ENCODE measurements at regions not wholly inside any gene's neighbourhood (a gene's known extent, or its start where the extent isn't known, plus 50 kb on each side); places are given as distances from the start of the nearest gene placed in this dataset.
A peak's percentile ranks its signal among the peaks of the same experiment; 100 is the strongest.
"Not testable (repeated sequence)": the region's sequence is repeated elsewhere in the genome, so short reads cannot be mapped to it uniquely, and the experiment has no call there.

DNA sequence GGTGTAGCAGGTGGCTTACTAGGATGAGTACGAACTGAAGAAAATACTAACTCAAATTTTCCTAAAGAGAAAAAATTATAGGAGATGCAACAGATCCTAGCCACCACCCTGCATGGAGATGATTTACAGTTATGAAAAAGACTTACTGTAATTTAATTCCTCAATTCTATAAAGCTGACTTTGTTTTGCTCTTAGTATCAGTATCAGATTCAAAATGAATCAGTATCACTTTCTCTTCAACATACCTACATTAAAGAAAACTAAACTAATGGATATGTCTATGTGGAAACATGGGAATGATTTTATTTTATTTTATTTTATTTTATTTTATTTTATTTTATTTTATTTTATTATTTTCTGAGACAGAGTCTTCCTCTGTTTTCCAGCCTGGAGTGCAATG is 525.8 kb downstream of the NLGN4X start:
- DNase-seq (ENCODE audit: low read depth in 2 of 2) = no peak

DNA sequence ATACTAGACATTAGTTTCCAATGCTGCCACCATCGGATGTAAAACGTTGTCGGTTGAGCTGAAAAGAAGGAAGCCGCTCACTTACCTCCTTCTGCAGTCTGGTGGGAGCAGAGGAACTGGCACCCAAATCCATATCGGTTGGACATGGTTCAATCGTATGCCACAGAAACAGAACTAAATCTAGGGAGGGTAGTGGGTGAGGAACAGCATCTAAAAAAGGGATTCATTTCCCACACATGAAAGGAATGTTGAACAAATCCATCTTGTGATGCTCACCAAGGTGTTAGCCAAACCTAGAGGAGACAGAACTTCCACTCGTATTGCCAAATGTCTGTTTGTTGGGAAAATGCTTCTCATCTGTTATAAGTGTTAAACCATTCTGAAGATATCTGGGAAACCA is 532.7 kb downstream of the NLGN4X start:
- no peak for DNase-seq (ENCODE audit: low read depth in 2 of 2)

DNA sequence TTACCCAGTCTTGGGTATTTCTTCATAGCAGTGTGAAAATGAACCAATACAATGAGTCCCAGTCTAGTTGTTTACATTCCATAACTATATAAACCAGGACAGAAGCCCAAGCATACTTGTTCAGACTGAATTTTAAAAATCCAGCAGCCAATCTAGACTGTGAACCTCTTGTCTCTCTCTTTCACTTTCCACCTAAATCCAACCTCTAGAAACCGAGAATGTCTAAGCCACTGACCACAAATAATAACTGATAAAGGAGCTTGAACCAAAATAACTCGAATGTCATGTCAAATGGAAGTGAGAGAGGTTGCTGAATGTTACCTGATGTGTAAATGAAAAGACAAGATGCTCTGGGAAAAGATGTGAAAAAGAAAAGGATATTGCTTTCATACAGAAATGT is 544.7 kb downstream of the NLGN4X start:
- DNase-seq (ENCODE audit: low read depth in 2 of 2) = no peak

DNA sequence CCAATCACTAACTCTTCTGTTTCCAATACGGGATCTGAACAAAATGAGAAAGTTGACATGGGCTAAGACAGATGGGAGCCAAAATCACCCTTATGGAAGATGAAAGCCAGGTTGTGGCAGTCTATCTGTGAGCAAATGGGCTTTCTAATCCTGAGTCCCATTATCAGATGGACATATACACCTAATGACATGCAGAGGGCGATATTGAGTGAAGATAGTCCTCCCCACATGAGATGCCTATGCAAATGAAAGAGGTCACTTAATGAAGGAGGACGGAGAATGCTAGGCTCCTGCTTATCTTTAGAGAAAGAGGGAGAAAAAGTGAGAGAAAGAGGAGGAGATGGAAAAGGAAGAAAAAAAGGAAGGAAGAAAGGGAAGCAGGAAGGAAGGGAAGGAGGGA is 547.5 kb downstream of the NLGN4X start:
- DNase-seq (ENCODE audit: low read depth in 2 of 2) = peak; percentile 3 to 7

DNA sequence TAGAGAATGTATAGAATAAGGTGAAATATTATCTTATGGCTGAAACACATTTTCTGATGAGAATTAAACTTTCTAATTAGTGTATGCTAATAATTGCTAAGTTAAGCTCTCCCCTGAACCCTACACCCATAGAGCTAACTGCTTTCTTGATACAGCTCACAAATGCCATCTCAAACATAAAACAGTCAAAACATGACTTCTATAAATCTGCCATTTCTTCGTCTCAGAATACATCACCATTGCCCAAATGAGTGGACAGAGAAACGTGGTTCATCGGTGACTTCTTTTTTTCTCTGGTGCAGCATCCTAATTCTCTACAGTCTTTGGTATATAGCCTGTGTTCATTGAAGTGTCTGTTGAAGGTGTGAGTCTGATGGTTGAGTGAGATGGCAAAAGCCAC is 554.6 kb downstream of the NLGN4X start:
- no peak for DNase-seq (ENCODE audit: low read depth in 2 of 2)

DNA sequence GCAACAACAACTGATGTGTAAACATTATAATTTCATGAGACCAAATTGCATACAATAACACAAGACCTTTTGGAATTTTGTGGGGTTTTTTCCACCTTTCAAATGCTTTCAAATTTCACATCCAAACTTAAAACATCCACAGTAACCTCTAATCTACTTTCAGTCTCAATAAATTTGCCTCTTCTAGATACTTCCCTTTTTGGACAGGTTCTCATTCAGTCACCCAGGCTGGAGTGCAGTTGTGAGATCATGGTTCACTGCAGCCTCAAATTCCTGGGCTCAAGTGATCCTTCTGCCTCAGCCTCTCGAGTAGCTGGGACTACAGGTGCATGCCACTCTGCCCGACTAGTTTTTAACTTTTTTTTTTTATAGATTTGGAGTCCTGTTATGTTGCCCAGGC is 556.6 kb downstream of the NLGN4X start:
- DNase-seq (ENCODE audit: low read depth in 2 of 2) = no peak

DNA sequence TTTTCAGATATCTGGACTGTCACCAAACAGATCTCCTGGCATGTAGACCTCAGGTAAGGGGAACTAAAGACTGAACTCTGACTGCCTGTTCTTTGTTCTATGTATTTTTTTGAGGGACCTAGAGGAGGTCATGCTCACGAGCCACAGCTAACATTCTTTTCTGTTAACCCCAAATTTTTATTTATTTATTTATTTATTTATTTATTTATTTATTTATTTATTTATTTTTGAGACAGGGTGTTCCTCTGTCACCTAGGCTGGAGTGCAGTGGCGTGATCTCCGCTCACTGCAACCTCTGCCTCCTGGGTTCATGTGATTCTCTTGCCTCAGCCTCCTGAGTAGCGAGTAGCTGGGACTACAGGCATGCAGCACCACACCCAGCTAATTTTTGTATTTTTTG is 562.0 kb downstream of the NLGN4X start:
- DNase-seq (ENCODE audit: low read depth in 2 of 2) = not testable (repeated sequence)

DNA sequence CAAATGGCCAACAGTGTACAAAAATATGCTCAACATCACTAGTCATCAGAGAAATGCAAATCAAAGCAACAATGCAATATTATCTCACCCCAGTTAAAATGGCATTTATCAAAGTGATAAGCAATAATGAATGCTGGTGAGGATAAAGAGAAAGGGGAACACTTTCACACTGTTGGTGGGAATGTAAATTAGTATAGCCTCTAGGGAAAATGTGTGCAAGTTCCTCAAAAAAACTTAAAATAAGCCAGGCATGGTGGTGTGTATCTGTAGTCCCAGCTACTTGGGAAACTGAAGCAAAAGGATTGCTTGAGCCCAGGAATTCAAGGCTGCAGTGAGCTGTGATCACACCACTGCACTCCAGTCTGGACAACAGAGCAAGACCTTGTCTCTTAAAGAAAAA is 572.1 kb downstream of the NLGN4X start:
- DNase-seq (ENCODE audit: low read depth in 2 of 2) = no peak

DNA sequence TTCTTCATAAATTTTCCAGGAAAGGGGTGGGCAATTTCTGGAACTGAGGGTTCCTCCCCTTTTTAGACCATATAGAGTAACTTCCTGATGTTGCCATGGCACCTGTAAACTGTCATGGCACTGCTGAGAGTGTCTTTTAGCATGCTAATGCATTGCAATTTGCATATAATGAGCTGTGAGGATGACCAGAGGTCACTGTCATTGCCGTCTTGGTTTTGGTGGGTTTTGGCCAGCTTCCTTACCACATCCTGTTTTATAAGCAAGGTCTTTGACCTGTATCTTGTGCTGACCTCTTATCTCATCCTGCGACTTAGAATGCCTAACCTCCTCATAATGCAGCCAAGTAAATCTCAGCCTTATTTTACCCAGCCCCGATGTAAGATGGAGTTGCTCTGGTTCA is 577.8 kb downstream of the NLGN4X start:
- no peak for DNase-seq (ENCODE audit: low read depth in 2 of 2)

DNA sequence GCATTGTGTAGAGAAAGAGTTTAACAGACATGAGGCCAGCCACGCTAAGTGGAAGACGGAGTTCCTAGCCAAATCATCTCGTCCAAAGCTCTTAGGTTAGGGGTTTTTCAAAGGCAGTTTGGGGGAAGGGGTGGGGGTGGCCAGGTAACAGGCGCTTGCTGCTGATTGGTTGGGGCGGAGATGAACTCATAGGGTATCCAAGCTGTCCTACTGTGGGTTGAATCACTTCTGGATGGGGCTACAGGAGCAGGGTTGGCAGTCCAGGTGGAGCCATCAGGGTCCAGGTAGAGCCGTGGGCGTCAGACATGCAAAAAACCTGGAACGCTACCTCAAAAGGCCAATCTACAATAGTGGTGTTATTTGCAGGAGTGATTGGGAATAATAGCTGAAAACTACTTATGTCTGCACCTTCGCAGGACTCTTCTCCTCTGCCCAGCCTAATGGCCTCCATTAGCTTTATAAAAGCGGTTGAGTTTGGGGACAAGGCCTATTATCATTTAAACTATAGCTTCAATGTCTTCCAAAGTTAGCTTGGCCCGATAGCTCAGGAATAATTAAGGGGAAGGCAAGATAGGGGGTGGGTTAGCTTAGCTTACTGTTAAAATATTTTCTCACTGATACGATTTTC is 579.6 kb downstream of the NLGN4X start:
- DNase-seq (ENCODE audit: low read depth in 2 of 2) = no peak

DNA sequence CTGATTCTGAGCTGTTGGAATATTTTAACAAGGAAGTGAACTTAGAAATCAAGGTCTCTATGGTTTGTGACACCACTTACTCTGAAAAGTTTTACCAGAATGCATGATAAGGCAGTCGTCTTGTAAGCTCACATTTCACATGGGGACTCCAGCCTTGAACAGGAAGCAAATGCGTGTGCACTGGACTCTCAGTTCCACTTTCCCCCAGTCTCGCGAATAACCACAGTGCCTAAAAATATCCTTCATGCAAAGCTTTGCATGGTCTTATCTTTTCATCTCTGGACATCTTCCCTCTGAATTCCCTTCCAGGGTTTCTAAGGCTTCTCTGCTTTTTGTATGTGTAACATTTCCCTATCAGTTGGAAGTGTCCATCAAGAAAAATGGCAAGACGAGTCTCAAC is 581.8 kb downstream of the NLGN4X start:
- no peak for DNase-seq (ENCODE audit: low read depth in 2 of 2)

DNA sequence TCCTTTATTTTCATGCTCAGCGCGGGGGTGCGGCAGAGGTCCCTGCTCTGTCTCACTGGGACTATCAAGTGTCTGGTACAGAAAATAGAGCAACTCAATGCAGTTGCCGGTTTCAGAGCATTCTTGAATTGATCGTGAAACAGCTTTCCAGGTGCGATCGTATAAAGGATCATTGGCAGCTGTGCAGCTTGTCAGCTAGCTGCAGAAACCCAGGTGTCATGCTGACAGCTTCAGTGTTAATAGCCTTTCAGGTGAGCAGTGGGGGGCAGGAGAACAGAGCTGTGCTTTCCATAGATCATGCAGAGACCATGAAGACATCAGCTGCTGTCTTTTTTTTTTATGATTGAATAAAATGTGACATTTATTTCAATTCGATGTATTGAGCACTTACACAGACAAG is 583.9 kb downstream of the NLGN4X start:
- DNase-seq (ENCODE audit: low read depth in 2 of 2) = no peak

DNA sequence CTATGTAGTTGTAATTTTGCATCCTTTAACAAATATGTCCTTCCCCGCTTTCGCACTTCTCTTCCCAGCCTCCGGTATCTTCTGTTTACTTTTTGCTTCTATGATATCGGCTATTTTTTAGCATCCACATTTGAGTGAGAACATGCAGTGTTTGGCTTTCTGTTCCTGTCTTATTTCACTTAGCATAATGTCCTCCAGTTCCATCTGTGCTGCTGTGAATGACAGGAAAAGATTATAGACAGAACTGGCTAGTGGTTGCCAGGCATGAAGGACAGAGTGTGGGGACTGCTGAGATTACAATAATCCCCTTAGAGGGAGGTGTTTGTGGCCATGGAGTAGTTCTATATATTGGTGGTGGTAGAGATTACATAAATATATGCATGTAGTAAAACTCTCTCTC is 588.6 kb downstream of the NLGN4X start:
- DNase-seq (ENCODE audit: low read depth in 2 of 2) = no peak

DNA sequence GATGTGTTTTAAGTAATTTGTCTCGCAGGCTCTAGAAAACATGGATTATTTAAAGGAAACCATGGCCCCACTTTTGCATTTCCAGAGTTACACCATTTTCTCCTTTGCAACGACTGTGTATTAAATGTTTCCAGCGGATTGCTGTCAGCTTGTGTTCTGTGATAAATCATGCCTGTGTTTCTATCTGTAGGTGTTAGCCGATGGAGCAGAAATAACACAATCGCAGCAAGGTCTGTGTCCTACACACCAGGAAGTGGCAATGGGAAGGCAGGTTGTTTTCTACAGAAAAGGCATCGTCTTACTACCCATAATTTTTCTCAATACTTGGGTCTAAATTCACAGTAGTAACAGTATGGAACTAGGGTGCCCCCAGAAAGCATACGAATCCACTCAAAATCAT is 590.1 kb downstream of the NLGN4X start:
- DNase-seq (ENCODE audit: low read depth in 2 of 2) = no peak

DNA sequence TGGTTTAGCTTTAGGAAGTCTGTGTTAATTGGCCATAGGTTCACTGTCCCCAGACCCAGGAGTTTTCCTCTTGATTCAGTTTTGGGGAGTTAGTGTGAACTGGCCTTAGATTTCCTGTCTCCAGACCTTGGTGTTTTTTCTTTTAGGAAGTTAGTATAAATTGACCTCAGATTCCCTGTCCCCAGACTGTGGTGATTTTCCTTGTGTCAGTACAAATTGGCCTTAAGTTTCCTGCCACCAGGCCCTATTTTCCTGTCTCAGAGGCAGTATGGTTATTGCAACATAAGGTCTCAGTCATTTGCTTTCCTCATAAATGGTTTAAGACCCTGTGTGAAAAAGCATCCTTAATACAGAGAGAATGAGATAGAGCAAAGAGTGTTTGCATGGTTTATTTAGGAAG is 595.8 kb downstream of the NLGN4X start:
- no peak for DNase-seq (ENCODE audit: low read depth in 2 of 2)

DNA sequence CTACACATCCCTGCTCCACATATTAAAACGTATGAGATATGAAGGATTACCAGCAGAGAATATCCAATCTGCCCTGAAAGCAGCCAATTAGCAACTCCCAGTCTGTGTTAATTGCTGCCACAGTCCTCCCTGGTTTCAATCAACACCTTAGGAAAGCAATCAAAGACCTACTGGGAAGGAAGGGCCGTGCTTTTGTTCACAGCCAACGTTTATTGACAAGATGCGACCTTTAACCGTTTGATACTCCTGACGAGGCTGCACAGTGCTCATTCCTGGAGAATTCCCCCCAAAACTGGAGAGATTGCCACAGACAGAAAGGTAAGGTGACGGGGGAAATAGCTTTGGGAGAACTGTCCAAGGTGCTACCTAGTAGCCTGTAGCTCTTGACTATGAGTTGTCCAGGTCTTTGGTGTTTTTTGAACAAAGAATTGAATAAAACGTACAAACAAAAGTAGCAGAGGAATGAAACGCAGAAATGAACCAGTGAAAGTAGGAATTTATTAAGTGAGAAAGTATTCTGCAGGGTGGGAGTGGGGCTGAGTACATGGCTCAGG is 596.5 kb downstream of the NLGN4X start:
- no peak for DNase-seq (ENCODE audit: low read depth in 2 of 2)

DNA sequence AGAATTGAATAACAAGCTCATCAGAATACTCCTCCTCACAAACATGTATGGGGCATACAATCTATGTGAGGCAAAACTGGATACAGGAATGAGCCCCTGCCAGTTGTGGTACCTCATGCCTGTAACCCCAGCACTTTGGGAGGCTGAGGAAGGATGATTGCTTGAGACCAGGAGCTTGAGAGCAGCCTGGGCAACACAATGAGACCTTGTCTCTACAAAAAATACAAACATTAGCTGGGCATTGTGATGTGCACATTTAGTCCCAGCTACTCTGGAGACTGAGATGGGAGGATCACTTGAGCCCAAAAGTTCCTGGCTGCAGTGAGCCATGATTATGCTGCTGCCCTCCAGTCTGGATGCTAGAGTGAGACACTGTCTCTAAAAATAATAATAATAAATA is 611.0 kb downstream of the NLGN4X start:
- DNase-seq (ENCODE audit: low read depth in 2 of 2) = no peak

DNA sequence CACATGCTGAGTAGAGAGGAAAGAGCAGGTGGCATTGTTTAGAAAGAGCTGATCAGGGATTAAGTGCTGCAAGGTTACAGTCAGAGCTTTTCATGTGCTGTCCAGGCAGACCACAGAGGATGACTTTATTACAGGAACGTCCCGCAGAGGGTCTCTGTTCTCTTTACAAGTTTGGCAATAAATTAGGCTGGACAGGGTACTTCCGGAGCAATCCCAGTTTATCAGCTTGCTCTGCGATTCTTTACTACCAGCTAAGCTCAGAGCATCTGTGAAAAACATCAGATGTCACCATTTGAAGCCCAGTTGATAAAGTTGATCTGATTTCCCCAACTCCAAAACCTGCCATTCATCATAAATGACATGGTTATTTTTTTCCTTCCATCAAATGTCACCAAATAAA is 633.1 kb downstream of the NLGN4X start:
- no peak for DNase-seq (ENCODE audit: low read depth in 2 of 2)

DNA sequence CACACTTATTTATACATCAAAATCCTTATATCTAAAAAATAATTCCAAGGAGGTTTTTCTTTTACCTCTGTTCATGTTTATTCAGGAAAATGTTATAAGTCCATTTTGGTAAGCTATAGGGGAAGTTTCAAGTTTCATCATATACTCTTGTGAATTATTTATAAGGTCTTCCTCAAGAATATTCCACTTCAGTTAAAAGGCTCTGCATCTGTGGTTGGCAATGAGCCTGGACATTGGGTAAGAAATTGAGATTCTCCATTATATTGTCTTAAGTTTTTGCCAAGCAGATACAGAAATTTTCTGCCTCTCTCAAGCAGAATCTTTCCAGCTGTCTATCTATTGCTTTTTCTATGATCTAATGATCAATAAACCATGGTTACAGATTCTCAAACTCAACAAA is 641.9 kb downstream of the NLGN4X start:
- no peak for DNase-seq (ENCODE audit: low read depth in 2 of 2)

DNA sequence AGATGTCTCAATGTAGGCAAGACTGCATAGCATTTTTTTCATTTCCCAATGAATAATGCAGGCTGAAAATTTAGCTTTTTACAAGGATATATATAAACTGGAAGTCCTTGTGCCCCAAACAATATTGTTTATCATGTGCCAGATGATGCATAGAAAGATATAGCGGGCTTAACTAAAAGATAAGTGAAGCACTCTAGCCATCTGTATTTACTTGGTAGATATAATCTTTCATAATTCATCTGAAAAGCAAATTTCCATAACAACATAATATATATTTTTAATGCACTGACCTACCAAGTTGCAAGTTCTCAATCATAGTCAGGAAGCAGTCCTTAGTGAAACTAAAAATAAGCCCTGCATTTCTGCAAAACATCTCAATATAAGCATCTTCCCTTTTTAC is 653.3 kb downstream of the NLGN4X start:
- no peak for DNase-seq (ENCODE audit: low read depth in 2 of 2)

DNA sequence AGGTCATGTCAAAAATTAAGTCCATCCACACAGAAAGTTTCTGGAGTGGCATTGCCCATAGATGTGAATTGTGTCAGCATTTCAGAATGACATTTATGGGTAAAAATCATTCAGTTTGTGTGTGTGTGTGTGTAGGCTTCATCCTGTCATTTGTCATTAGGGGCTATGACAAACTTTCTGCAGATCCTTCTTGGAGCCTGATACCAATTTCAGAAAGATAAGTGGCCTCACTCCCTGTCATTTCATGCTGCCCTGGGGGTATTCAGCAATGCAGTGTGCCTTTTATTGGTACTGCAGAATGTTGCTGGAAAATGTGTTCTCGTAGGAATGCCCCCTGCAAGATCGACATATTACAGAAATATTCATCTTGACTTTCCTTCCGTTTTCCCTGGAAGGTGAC is 659.7 kb downstream of the NLGN4X start:
- no peak for DNase-seq (ENCODE audit: low read depth in 2 of 2)

DNA sequence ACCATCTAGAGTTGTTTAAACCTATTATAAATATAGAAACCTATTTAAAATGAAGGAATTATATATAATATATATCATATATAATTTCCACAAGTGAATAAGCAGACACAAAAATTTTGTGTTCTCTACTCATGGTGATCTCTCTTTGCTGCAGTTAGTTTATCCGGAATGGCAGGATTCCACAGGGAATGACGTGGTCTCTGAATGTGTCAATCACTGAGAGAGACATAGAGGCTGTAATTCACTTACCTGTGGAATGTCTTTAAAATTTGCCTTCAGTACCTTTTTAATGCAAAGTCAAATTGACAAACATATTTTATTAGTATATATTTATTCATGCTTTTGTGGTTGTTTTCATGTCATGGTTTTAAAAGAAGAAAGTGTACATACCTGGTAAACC is 669.3 kb downstream of the NLGN4X start:
- no peak for DNase-seq (ENCODE audit: low read depth in 2 of 2)

DNA sequence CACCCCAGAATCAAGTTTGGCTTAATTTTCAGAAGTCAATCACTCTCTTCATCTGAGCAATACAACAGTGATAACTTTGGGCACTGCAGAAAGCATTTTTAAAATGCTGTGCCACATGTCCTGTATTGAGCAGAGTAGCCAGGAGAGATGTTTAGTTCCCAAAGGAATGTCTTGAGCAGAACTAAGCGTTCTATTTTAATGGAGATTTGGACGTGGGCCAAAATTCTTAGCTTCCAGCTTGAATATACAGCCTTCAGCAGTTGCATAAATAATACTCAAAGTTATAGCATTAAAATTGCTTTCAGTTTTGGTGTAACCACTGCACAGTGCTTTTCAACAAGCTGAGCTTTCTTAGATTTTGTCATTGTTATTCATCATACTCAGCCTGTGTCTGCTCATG is 679.2 kb downstream of the NLGN4X start:
- no peak for DNase-seq (ENCODE audit: low read depth in 2 of 2)

DNA sequence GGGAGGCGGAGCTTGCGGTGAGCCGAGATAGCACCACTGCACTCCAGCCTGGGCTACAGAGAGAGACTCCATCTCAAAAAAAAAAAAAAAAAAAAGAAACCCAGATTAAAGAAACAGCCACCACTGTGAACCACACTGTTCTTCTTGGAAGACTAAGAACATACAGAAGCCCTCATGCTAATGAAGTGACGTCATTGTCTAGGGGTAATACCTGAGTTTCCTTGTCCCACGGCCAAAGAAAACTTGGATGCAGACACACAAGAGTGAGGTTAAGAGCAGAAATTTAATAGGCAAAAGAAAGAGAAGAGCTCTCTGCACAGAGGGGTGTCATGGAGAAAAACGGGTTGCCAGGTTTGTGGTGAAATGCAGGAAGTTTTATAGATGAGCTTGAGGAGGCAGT is 691.6 kb downstream of the NLGN4X start:
- DNase-seq (ENCODE audit: low read depth in 2 of 2) = no peak
